ENCODE measurements at regions not wholly inside any gene's neighbourhood (a gene's known extent, or its start where the extent isn't known, plus 50 kb on each side); places are given as distances from the start of the nearest gene placed in this dataset.

DNA sequence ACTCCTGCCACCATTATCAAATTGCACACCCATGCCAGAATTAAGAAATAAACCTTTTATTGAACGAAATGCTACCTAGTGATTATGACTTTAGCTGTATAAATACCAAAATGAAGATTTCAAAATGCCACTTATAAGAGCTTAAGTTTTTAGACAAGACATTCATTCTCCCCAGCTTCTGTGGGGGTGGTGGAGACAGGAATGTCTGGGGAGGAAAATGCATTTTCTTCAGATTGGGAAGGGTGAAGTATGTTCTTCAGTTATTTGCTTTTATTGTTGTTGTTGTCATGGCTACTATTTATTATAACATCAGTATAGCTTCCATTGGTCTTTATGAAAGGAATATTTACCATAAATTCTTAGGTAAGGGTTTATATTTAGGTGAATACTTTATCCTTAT is 132.7 kb upstream of the GMNC start:
- TF ChIP-seq CTCF (IDR thresholded peaks at IDR 0.05; ENCODE audit: low read length) (no peak), EZH2 (IDR thresholded peaks at IDR 0.05; ENCODE audit: borderline replicate concordance, low read length) (no peak)
- Histone ChIP-seq H3K27ac (ENCODE audit: low read depth, low read length, poor library complexity, severe bottlenecking) (no peak overlapping the region), H2AFZ (ENCODE audit: low read length) (no peak overlapping the region), H4K20me1 (ENCODE audit: insufficient read depth, low read length) (no peaks in the 10 kb centered on the region; the same call in 1 of the 2 replicates), H3F3A (ENCODE audit: insufficient read depth, low read length) (no peaks in the 10 kb centered on the region), H3K4me3 (ENCODE audit: low read depth, low read length, poor library complexity, severe bottlenecking) (no peak overlapping the region), H3K79me2 (ENCODE audit: insufficient read depth, low read length) (no peaks in the 10 kb centered on the region), H3K36me3 (ENCODE audit: insufficient read depth, low read length) (no peaks in the 10 kb centered on the region), H3K9me2 (ENCODE audit: low read depth, low read length) (no peaks in the 10 kb centered on the region), H3K27me3 (ENCODE audit: insufficient read depth, low read length) (no peaks in the 10 kb centered on the region), H3K4me2 (ENCODE audit: low read length) (no peak overlapping the region), H3K9ac (ENCODE audit: low read length) (no peak overlapping the region), H3K4me1 (ENCODE audit: insufficient read depth, low read length, severe bottlenecking) (no peaks in the 10 kb centered on the region), H3K9me3 (ENCODE audit: low read length) (no peaks in the 10 kb centered on the region)

- Histone ChIP-seq H3K36me3 (ENCODE audit: insufficient read depth, low read length) (no peaks in the 10 kb centered on the region), H3K27me3 (ENCODE audit: insufficient read depth, low read length) (no peaks in the 10 kb centered on the region), H3K27ac (ENCODE audit: low read depth, low read length, poor library complexity, severe bottlenecking) (no peak overlapping the region), H4K20me1 (ENCODE audit: insufficient read depth, low read length) (no peaks in the 10 kb centered on the region), H3K9me3 (ENCODE audit: low read length) (no peaks in the 10 kb centered on the region), H3K4me2 (ENCODE audit: low read length) (no peak overlapping the region), H3K9ac (ENCODE audit: low read length) (no peak overlapping the region), H3K79me2 (ENCODE audit: insufficient read depth, low read length) (no peaks in the 10 kb centered on the region), H2AFZ (ENCODE audit: low read length) (no peak overlapping the region), H3K4me3 (ENCODE audit: low read depth, low read length, poor library complexity, severe bottlenecking) (no peak overlapping the region), H3F3A (ENCODE audit: insufficient read depth, low read length) (no peaks in the 10 kb centered on the region), H3K4me1 (ENCODE audit: insufficient read depth, low read length, severe bottlenecking) (no peaks in the 10 kb centered on the region), H3K9me2 (ENCODE audit: low read depth, low read length) (no peaks in the 10 kb centered on the region)
- TF ChIP-seq EZH2 (IDR thresholded peaks at IDR 0.05; ENCODE audit: borderline replicate concordance, low read length) (no peak), CTCF (IDR thresholded peaks at IDR 0.05; ENCODE audit: low read length) (no peak)
Measured at GRCh38 chr3:190990898-190991297, 128.4 kb upstream of the GMNC start.

DNA sequence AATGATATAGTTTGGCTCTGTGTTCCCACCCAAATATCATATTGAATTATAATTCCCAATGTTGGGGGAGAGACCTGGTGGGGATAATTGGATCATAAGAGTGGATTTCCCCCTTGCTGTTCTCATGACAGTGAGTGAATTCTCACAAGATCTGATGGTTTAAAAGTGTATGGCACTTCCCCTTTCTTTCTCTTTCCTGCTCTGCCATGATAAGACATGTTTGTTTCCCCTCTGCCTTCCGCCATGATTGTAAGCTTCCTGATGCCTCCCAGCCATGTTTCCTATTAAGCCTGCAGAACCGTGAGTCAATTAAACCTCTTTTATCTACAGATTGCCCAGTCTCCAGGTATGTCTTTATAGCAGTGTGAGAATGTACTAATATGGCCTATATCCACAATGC is 126.7 kb upstream of the GMNC start:
- Histone ChIP-seq H3K79me2 (ENCODE audit: insufficient read depth, low read length) (no peaks in the 10 kb centered on the region), H3K4me2 (ENCODE audit: low read length) (no peak overlapping the region), H3K4me3 (ENCODE audit: low read depth, low read length, poor library complexity, severe bottlenecking) (no peak overlapping the region), H3K27ac (ENCODE audit: low read depth, low read length, poor library complexity, severe bottlenecking) (no peak overlapping the region), H3K27me3 (ENCODE audit: insufficient read depth, low read length) (no peaks in the 10 kb centered on the region), H3K9me2 (ENCODE audit: low read depth, low read length) (no peaks in the 10 kb centered on the region), H4K20me1 (ENCODE audit: insufficient read depth, low read length) (no peaks in the 10 kb centered on the region), H3K9ac (ENCODE audit: low read length) (no peak overlapping the region), H3K9me3 (ENCODE audit: low read length) (no peaks in the 10 kb centered on the region), H3K36me3 (ENCODE audit: insufficient read depth, low read length) (no peaks in the 10 kb centered on the region), H3F3A (ENCODE audit: insufficient read depth, low read length) (no peaks in the 10 kb centered on the region), H3K4me1 (ENCODE audit: insufficient read depth, low read length, severe bottlenecking) (no peaks in the 10 kb centered on the region), H2AFZ (ENCODE audit: low read length) (no peak overlapping the region)
- TF ChIP-seq EZH2 (IDR thresholded peaks at IDR 0.05; ENCODE audit: borderline replicate concordance, low read length): no peak
- TF ChIP-seq CTCF (IDR thresholded peaks at IDR 0.05; ENCODE audit: low read length): no peak
